ENCODE measurements at regions not wholly inside any gene's neighbourhood (a gene's known extent, or its start where the extent isn't known, plus 50 kb on each side); places are given as distances from the start of the nearest gene placed in this dataset.

DNA sequence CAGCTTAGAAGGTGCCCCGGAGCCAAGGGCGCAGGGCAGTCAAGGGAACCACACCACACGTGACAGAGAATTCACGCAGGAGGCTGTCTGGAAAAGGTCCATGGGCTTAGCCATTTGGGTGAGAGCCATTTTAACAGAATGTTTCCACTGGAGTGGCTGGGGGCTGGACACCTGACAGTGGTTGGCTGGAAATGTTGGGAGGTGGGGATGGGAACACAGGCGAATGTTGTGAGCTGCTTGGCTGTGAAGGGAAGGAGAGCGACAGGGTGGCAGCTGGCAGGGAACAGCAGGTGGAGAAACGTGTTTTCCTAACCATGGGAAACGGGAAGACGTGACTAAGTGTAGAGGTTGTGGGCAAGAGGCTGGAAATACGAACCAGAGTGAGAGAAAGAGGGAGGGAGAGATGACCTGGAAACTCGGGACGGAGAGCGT is 100.5 kb upstream of the ZNF32 start:
- TF ChIP-seq, protein P1, sequence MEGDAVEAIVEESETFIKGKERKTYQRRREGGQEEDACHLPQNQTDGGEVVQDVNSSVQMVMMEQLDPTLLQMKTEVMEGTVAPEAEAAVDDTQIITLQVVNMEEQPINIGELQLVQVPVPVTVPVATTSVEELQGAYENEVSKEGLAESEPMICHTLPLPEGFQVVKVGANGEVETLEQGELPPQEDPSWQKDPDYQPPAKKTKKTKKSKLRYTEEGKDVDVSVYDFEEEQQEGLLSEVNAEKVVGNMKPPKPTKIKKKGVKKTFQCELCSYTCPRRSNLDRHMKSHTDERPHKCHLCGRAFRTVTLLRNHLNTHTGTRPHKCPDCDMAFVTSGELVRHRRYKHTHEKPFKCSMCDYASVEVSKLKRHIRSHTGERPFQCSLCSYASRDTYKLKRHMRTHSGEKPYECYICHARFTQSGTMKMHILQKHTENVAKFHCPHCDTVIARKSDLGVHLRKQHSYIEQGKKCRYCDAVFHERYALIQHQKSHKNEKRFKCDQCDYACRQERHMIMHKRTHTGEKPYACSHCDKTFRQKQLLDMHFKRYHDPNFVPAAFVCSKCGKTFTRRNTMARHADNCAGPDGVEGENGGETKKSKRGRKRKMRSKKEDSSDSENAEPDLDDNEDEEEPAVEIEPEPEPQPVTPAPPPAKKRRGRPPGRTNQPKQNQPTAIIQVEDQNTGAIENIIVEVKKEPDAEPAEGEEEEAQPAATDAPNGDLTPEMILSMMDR (optimal IDR thresholded peaks at IDR 0.05 in 1 of 3, IDR thresholded peaks at IDR 0.05 in 1 of 3, conservative IDR thresholded peaks at IDR 0.05 in 1 of 3; ENCODE audit: extremely low read depth in 1 of 3, insufficient read depth in 2 of 3, low read length in 3 of 3), result no peak
- no peak for TF ChIP-seq EZH2 (IDR thresholded peaks at IDR 0.05; ENCODE audit: low read length)
